ENCODE measurements at regions not wholly inside any gene's neighbourhood (a gene's known extent, or its start where the extent isn't known, plus 50 kb on each side); places are given as distances from the start of the nearest gene placed in this dataset.

DNA sequence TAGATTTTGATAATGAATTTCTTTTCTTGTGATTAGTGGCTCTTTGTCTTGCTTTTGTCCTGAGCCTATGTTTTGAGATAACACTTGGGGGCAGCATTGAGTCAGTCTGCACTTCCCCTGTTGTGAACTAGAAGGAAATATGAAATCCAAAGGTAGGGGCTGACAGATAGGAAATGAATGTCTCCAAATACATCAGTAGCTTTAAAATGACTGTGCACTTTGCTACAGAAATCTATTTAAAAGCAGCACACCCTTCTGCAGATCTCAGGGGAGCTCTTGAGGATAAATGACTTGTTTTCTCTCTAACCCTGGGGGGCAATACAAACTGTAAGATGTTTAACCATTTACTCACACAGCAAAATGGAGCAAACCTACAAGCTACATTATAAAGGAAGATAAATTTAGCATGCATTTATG is 176.0 kb upstream of the MYO3A start:
- ChIA-PET CTCF (ENCODE audit: partially characterized antibody) (interaction anchor here (0.6 to 3.4 kb wide), 48 partner anchors 10 to 1142 kb away, joined by 3 to 27 read pairs (median 4); no protein-coding TSS in a partner anchor), POLR2A (ENCODE audit: partially characterized antibody) (no interaction called here)
- H3K23me2 ChIP-seq (ENCODE audit: low read depth, low read length) = no peaks in the 10 kb centered on the region
- no peak overlapping the region for H4K8ac ChIP-seq (ENCODE audit: extremely low read depth, insufficient read depth, low read length)
- TF ChIP-seq YY1 (IDR thresholded peaks at IDR 0.05; ENCODE audit: low read depth, low read length) (no peak), RAD21 (IDR thresholded peaks at IDR 0.05 in 1 of 2, conservative IDR thresholded peaks at IDR 0.05 in 1 of 2; ENCODE audit: low read depth in 2 of 2, low read length in 2 of 2) (peak; percentile 88)
- TF ChIP-seq, protein P1, sequence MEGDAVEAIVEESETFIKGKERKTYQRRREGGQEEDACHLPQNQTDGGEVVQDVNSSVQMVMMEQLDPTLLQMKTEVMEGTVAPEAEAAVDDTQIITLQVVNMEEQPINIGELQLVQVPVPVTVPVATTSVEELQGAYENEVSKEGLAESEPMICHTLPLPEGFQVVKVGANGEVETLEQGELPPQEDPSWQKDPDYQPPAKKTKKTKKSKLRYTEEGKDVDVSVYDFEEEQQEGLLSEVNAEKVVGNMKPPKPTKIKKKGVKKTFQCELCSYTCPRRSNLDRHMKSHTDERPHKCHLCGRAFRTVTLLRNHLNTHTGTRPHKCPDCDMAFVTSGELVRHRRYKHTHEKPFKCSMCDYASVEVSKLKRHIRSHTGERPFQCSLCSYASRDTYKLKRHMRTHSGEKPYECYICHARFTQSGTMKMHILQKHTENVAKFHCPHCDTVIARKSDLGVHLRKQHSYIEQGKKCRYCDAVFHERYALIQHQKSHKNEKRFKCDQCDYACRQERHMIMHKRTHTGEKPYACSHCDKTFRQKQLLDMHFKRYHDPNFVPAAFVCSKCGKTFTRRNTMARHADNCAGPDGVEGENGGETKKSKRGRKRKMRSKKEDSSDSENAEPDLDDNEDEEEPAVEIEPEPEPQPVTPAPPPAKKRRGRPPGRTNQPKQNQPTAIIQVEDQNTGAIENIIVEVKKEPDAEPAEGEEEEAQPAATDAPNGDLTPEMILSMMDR (IDR thresholded peaks at IDR 0.05; ENCODE audit: control extremely low read depth in 1 of 3, insufficient read depth in 1 of 3, low read depth in 1 of 3, low read length in 3 of 3) = peak in 2 of 3 experiments; percentile 72; a peak in 3 of 4 replicates
- no peak overlapping the region for H4K91ac ChIP-seq (replicated peaks; ENCODE audit: insufficient read length, low read length)
- peaks cover 0 to 5% (median 2%) of the 10 kb centered on the region in 4 experiments; a peak in 3 of 7 replicates for H3K4me1 ChIP-seq (replicated peaks in 1 of 4; ENCODE audit: control insufficient read depth in 3 of 4, insufficient read depth in 4 of 4, low read length in 3 of 4)
- peaks cover 2 to 6% of the 10 kb centered on the region in 2 experiments; a peak in 3 of 4 replicates for H3K9me3 ChIP-seq (ENCODE audit: insufficient read depth in 2 of 2, low read depth in 1 of 2, low read length in 1 of 2)
- no peak overlapping the region for H2BK15ac ChIP-seq (ENCODE audit: low read length)
- H3K14ac ChIP-seq (ENCODE audit: insufficient read length) = no peak overlapping the region
- H2BK120ac ChIP-seq (replicated peaks; ENCODE audit: low read depth, low read length) = no peak overlapping the region
- no peak overlapping the region for H2BK5ac ChIP-seq (ENCODE audit: low read depth, low read length)
- no peak overlapping the region for H3K18ac ChIP-seq (ENCODE audit: extremely low read depth, low read length)
- DNase-seq (ENCODE audit: low read depth in 1 of 2, low spot score in 2 of 2) (no peak), FAIRE-seq (peak; percentile 80)
- H3K4me2 ChIP-seq (ENCODE audit: insufficient read depth in 1 of 2, low read depth in 2 of 2, low read length in 2 of 2) = no peak overlapping the region
- H3K4me3 ChIP-seq (ENCODE audit: extremely low read depth in 1 of 4, insufficient read depth in 2 of 4, low read depth in 3 of 4, low read length in 4 of 4) = no peak overlapping the region
- H4K5ac ChIP-seq (ENCODE audit: insufficient read length, low read depth, low read length) = no peak overlapping the region
- peak overlapping the region; percentile 48; the same call in 1 of the 2 replicates for H2AFZ ChIP-seq (ENCODE audit: low read length)
- H3K4ac ChIP-seq (replicated peaks; ENCODE audit: insufficient read length, low read depth, low read length) = no peak overlapping the region
- H2BK12ac ChIP-seq (ENCODE audit: low read depth, low read length) = no peak overlapping the region
- no peak overlapping the region for H2BK20ac ChIP-seq (ENCODE audit: low read length)
- H2AK5ac ChIP-seq (ENCODE audit: low read depth, low read length) = no peak overlapping the region
- H3K23ac ChIP-seq (ENCODE audit: insufficient read length) = no peak overlapping the region
- no peaks in the 10 kb centered on the region for H3K79me1 ChIP-seq (ENCODE audit: low read depth, low read length)
- no peaks in the 10 kb centered on the region; a peak in 1 of 8 replicates for H3K36me3 ChIP-seq (ENCODE audit: control insufficient read depth in 2 of 4, insufficient read depth in 4 of 4, low read length in 3 of 4)
- H3K79me2 ChIP-seq (ENCODE audit: control insufficient read depth in 1 of 2, insufficient read depth in 2 of 2, low read length in 2 of 2) = no peaks in the 10 kb centered on the region
- no peak overlapping the region for H3K56ac ChIP-seq (replicated peaks; ENCODE audit: insufficient read length, low read depth, low read length)
- no peaks in the 10 kb centered on the region for H4K20me1 ChIP-seq (replicated peaks in 1 of 2; ENCODE audit: control insufficient read depth in 1 of 2, insufficient read depth in 2 of 2, low read length in 2 of 2)
- no peaks in the 10 kb centered on the region for H3K27me3 ChIP-seq (replicated peaks in 1 of 4; ENCODE audit: control insufficient read depth in 3 of 4, extremely low read depth in 1 of 4, insufficient read depth in 3 of 4, low read length in 3 of 4)
- H3K27ac ChIP-seq (ENCODE audit: low read depth, low read length) = no peak overlapping the region
- no peak overlapping the region for H3K9ac ChIP-seq (replicated peaks in 1 of 4; ENCODE audit: extremely low read depth in 1 of 4, low read depth in 3 of 4, low read length in 3 of 4)
